ENCODE measurements at regions not wholly inside any gene's neighbourhood (a gene's known extent, or its start where the extent isn't known, plus 50 kb on each side); places are given as distances from the start of the nearest gene placed in this dataset.
"Not testable (repeated sequence)": the region's sequence is repeated elsewhere in the genome, so short reads cannot be mapped to it uniquely, and the experiment has no call there.

DNA sequence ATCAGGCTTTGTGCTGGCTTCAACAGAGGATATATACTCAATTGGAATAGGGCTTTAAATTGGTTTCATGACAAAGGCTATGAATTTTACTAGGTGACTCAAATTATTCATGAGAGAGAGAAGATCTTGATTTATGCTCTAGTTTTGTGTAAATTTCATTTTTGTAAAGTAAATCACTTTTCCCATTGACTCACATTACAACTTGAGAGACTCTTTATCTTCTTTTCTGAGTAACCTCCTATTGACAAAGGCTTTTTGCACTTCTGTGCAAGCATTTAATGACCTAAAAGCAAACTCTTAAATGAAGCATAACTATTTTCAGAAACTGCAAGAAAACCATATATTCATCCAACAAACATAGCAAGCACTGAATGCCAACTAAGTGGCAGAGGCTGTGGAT, 98.5 kb upstream of the RHOBTB1 start:
- H3K4me2 ChIP-seq (ENCODE audit: low read depth, low read length, poor library complexity, severe bottlenecking), result no peak overlapping the region
- no peaks in the 10 kb centered on the region for H3K9me3 ChIP-seq (ENCODE audit: insufficient read depth, low read length)
- H3K4me3 ChIP-seq (ENCODE audit: insufficient read depth, low read length, poor library complexity, severe bottlenecking), result no peak overlapping the region
- no peaks in the 10 kb centered on the region for H3K27me3 ChIP-seq (ENCODE audit: low read length)
- TF ChIP-seq, protein P1, sequence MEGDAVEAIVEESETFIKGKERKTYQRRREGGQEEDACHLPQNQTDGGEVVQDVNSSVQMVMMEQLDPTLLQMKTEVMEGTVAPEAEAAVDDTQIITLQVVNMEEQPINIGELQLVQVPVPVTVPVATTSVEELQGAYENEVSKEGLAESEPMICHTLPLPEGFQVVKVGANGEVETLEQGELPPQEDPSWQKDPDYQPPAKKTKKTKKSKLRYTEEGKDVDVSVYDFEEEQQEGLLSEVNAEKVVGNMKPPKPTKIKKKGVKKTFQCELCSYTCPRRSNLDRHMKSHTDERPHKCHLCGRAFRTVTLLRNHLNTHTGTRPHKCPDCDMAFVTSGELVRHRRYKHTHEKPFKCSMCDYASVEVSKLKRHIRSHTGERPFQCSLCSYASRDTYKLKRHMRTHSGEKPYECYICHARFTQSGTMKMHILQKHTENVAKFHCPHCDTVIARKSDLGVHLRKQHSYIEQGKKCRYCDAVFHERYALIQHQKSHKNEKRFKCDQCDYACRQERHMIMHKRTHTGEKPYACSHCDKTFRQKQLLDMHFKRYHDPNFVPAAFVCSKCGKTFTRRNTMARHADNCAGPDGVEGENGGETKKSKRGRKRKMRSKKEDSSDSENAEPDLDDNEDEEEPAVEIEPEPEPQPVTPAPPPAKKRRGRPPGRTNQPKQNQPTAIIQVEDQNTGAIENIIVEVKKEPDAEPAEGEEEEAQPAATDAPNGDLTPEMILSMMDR (IDR thresholded peaks at IDR 0.05; ENCODE audit: insufficient read depth, low read length, poor library complexity, severe bottlenecking), result no peak
- TF ChIP-seq EZH2phosphoT487 (conservative IDR thresholded peaks at IDR 0.05; ENCODE audit: low read length), result no peak
- H3K79me2 ChIP-seq (ENCODE audit: insufficient read depth, low read length), result no peaks in the 10 kb centered on the region
- H3F3A ChIP-seq (ENCODE audit: insufficient read depth), result no peaks in the 10 kb centered on the region
- no peaks in the 10 kb centered on the region for H3K9me2 ChIP-seq (replicated peaks; ENCODE audit: insufficient read depth, low read length)
- no peaks in the 10 kb centered on the region for H4K20me1 ChIP-seq (ENCODE audit: low read depth, low read length)
- no peak overlapping the region for H2AFZ ChIP-seq (ENCODE audit: low read depth, low read length, severe bottlenecking)
- H3K27ac ChIP-seq (ENCODE audit: low read depth, low read length), result no peak overlapping the region
- no peak overlapping the region for H3K9ac ChIP-seq (ENCODE audit: low read length)
- no peaks in the 10 kb centered on the region for H3K36me3 ChIP-seq (ENCODE audit: low read length)

DNA sequence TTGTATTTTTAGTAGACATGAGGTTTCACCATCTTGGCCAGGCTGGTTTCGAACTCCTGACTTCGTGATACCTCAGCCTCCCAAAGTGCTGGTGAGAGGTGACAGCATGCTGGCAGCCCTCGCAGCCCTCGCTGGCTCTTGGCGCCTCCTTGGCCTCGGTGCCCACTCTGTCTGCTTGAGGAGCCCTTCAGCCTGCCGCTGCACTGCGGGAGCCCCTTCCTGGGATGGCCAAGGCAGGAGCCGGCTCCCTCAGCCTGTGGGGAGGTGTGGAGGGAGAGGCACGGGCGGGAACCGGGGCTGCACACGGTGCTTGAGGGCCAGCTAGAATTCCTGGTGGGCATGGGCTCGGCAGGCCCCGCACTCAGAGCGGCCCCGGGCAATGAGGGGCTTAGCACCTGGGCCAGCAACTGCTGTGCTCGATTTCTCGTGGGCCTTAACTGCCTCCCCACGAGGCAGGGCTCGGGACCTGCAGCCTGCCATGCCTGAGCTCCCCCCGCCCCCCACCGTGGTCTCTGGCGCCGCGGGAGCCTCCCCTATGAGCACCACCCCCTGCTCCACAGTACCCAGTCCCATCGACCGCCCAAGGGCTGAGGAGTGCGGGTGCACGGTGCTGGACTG, 96.5 kb upstream of the RHOBTB1 start:
- H4K20me1 ChIP-seq (ENCODE audit: low read depth, low read length), result no peaks in the 10 kb centered on the region
- H3K79me2 ChIP-seq (ENCODE audit: insufficient read depth, low read length), result no peaks in the 10 kb centered on the region
- H3F3A ChIP-seq (ENCODE audit: insufficient read depth), result no peaks in the 10 kb centered on the region
- no peaks in the 10 kb centered on the region for H3K9me3 ChIP-seq (ENCODE audit: insufficient read depth, low read length)
- no peak overlapping the region for H2AFZ ChIP-seq (ENCODE audit: low read depth, low read length, severe bottlenecking)
- H3K9me2 ChIP-seq (replicated peaks; ENCODE audit: insufficient read depth, low read length), result no peaks in the 10 kb centered on the region
- H3K27me3 ChIP-seq (ENCODE audit: low read length), result no peaks in the 10 kb centered on the region
- H3K36me3 ChIP-seq (ENCODE audit: low read length), result no peaks in the 10 kb centered on the region
- no peak overlapping the region for H3K4me3 ChIP-seq (ENCODE audit: insufficient read depth, low read length, poor library complexity, severe bottlenecking)
- no peak overlapping the region for H3K9ac ChIP-seq (ENCODE audit: low read length)
- H3K4me2 ChIP-seq (ENCODE audit: low read depth, low read length, poor library complexity, severe bottlenecking), result no peak overlapping the region
- TF ChIP-seq, protein P1 (IDR thresholded peaks at IDR 0.05; ENCODE audit: insufficient read depth, low read length, poor library complexity, severe bottlenecking), result no peak
- H3K27ac ChIP-seq (ENCODE audit: low read depth, low read length), result no peak overlapping the region

DNA sequence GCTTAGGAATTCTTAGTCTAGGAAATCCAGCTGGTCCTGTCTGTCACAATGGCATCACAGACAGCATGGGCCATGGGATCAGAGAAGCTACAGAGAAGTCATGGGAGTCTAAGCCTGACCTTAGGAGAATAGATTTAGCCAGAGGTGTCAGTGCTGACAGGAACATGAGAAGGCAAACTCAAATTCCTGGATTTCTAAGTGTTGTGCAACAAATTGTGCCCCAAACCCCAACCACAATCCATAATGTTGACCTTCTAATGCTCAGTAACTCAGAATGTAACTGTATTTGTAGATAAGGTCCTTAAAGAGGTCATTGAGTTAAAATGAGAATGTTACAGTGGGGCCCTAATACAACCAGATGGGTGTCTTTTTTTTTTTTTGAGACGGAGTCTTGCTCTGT, 95.9 kb upstream of the RHOBTB1 start:
- H2AFZ ChIP-seq (ENCODE audit: low read depth, low read length, severe bottlenecking), result no peak overlapping the region
- no peak for TF ChIP-seq EZH2phosphoT487 (conservative IDR thresholded peaks at IDR 0.05; ENCODE audit: low read length)
- TF ChIP-seq, protein P1 (IDR thresholded peaks at IDR 0.05; ENCODE audit: insufficient read depth, low read length, poor library complexity, severe bottlenecking), result no peak
- no peaks in the 10 kb centered on the region for H4K20me1 ChIP-seq (ENCODE audit: low read depth, low read length)
- H3K27ac ChIP-seq (ENCODE audit: low read depth, low read length), result no peak overlapping the region
- H3K36me3 ChIP-seq (ENCODE audit: low read length), result no peaks in the 10 kb centered on the region
- no peaks in the 10 kb centered on the region for H3F3A ChIP-seq (ENCODE audit: insufficient read depth)
- no peaks in the 10 kb centered on the region for H3K9me3 ChIP-seq (ENCODE audit: insufficient read depth, low read length)
- H3K9ac ChIP-seq (ENCODE audit: low read length), result no peak overlapping the region
- no peak overlapping the region for H3K4me3 ChIP-seq (ENCODE audit: insufficient read depth, low read length, poor library complexity, severe bottlenecking)
- H3K79me2 ChIP-seq (ENCODE audit: insufficient read depth, low read length), result no peaks in the 10 kb centered on the region
- H3K4me2 ChIP-seq (ENCODE audit: low read depth, low read length, poor library complexity, severe bottlenecking), result no peak overlapping the region
- no peaks in the 10 kb centered on the region for H3K27me3 ChIP-seq (ENCODE audit: low read length)
- H3K9me2 ChIP-seq (replicated peaks; ENCODE audit: insufficient read depth, low read length), result no peaks in the 10 kb centered on the region

DNA sequence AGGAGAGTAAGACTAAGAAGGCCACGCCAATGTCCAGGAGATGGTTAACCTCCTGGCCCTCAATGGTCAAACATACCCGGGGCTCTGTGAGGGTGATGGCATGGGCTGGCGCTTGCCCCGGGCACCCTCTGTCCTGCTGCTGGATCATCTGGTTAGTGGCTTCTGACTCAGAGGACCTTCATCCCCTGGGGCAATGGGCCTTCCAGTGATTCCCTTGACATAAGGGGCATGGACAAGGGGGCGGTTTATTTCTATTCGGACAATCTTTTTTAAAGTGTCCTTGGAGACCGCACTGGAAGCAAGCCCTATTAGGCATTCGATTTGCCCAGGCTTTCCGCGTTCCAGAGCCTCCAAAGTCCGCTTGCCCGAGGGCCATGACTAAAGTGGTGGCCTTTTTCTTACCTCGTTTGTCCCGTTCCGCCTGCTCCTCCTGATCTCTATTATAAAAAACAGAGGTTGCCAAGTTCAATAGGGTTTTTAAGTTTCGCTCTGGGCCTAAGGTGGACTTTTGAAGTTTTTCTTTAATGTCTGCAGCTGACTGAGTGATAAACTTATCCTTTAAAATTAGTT, 93.4 kb upstream of the RHOBTB1 start:
- H3K4me2 ChIP-seq (ENCODE audit: low read depth, low read length, poor library complexity, severe bottlenecking), result not testable (repeated sequence)

DNA sequence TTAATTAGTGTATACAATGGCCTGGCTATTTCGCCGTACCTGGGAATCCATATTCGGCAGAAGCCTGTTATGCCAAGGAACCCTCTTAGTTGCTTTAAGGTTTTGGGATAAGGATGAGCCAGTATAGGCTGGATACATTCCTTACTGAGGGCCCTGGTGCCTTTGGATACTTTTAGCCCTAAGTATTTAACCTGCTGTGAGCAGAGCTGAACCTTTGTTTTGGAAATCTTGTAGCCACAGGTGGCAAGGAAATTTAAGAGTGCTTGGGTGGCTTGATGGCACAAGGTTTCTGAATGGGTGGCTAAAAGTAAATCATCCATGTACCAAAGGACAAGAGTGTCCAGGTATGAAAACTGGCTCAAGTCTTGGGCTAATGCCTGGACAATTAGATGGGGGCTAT, 92.2 kb upstream of the RHOBTB1 start:
- not testable (repeated sequence) for H3K36me3 ChIP-seq (ENCODE audit: low read length); H3K27ac ChIP-seq (ENCODE audit: low read depth, low read length); H3K9me3 ChIP-seq (ENCODE audit: insufficient read depth, low read length); H3K27me3 ChIP-seq (ENCODE audit: low read length); H3F3A ChIP-seq (ENCODE audit: insufficient read depth); H3K79me2 ChIP-seq (ENCODE audit: insufficient read depth, low read length); H3K9ac ChIP-seq (ENCODE audit: low read length); H3K4me2 ChIP-seq (ENCODE audit: low read depth, low read length, poor library complexity, severe bottlenecking); H2AFZ ChIP-seq (ENCODE audit: low read depth, low read length, severe bottlenecking); H3K4me3 ChIP-seq (ENCODE audit: insufficient read depth, low read length, poor library complexity, severe bottlenecking); H3K9me2 ChIP-seq (replicated peaks; ENCODE audit: insufficient read depth, low read length); H4K20me1 ChIP-seq (ENCODE audit: low read depth, low read length)

More for the DNA sequence above, 93.4 kb upstream of the RHOBTB1 start:
- not testable (repeated sequence) for H4K20me1 ChIP-seq (ENCODE audit: low read depth, low read length); H3K4me3 ChIP-seq (ENCODE audit: insufficient read depth, low read length, poor library complexity, severe bottlenecking); H3K36me3 ChIP-seq (ENCODE audit: low read length); H3F3A ChIP-seq (ENCODE audit: insufficient read depth); H3K27me3 ChIP-seq (ENCODE audit: low read length); H3K79me2 ChIP-seq (ENCODE audit: insufficient read depth, low read length); H3K9me2 ChIP-seq (replicated peaks; ENCODE audit: insufficient read depth, low read length); H3K9ac ChIP-seq (ENCODE audit: low read length); H3K9me3 ChIP-seq (ENCODE audit: insufficient read depth, low read length); H3K27ac ChIP-seq (ENCODE audit: low read depth, low read length); H2AFZ ChIP-seq (ENCODE audit: low read depth, low read length, severe bottlenecking)

Measured in SU-DHL-6 (cell line).